Heart left ventricle (tissue), 16 donors: ENCODE measurements at regions not wholly inside any gene's neighbourhood (a gene's known extent, or its start where the extent isn't known, plus 50 kb on each side); places are given as distances from the start of the nearest gene placed in this dataset.

Experiments
- ATAC-seq, 4 donors: fragments of 200-7000 bp; cut with Tn5 transposase; one replicate each; pipeline ENCODE4 v1.9.1; 2020 to 2022; ENCODE audit warnings: moderate library complexity in 4 of 4, mild to moderate bottlenecking in 3 of 4, moderate number of reproducible peaks in 1 of 4
- DNase-seq, 5 donors: peaks; one replicate each; pipeline ENCODE4 v3.0.0-alpha.2; 2020
- H3K27ac ChIP-seq, 12 donors: fragments of 200-600 bp; sonication (generic) in 4 of 12; one replicate each; pipeline versions ENCODE4 v1.5.0 to v1.8.0; 2016 to 2022; ENCODE audit warnings: mild to moderate bottlenecking in 2 of 12
- H3K27me3 ChIP-seq, 9 donors: fragments of 200-600 bp; sonication (generic) in 2 of 9; one replicate each; pipeline versions ENCODE4 v1.5.1 to v1.8.0; 2016 to 2022; ENCODE audit warnings: mild to moderate bottlenecking in 3 of 9
- H3K36me3 ChIP-seq, 9 donors: fragments of 200-600 bp; sonication (generic) in 2 of 9; one replicate each; pipeline versions ENCODE4 v1.5.0 to v1.8.0; 2018 to 2022; ENCODE audit warnings: mild to moderate bottlenecking in 2 of 9
- H3K4me1 ChIP-seq, 12 donors: fragments of 200-600 bp; sonication (generic) in 4 of 12; one replicate each; pipeline versions ENCODE4 v1.5.0 to v1.8.0; 2016 to 2022; ENCODE audit warnings: mild to moderate bottlenecking in 3 of 12
- H3K4me3 ChIP-seq, 12 donors: fragments of 200-600 bp; sonication (generic) in 4 of 12; one replicate each; pipeline versions ENCODE4 v1.5.0 to v1.8.0; 2017 to 2022; ENCODE audit warnings: mild to moderate bottlenecking in 9 of 12, moderate library complexity in 4 of 12
- H3K9me3 ChIP-seq, 12 donors: fragments of 200-600 bp; sonication (generic) in 4 of 12; one replicate each; pipeline versions ENCODE4 v1.5.0 to v1.8.0; 2016 to 2022; ENCODE audit warnings: mild to moderate bottlenecking in 1 of 12
- CTCF ChIP-seq, 12 donors: fragments of 200-600 bp; sonication (generic) in 4 of 12; IDR thresholded peaks; one replicate each; pipeline versions ENCODE4 v1.5.0 to v1.8.0; 2018 to 2022; ENCODE audit warnings: antibody characterized with exemption in 12 of 12, mild to moderate bottlenecking in 5 of 12
- POLR2A ChIP-seq, 2 donors: fragments of 450-650 bp; IDR thresholded peaks; one replicate each; pipeline ENCODE4 v1.6.1; 2017; ENCODE audit warnings: antibody characterized with exemption in 2 of 2, mild to moderate bottlenecking in 2 of 2, moderate library complexity in 2 of 2
- WGBS, 4 donors: extraction: QIAGEN DNeasy Blood & Tissue Kit in 2 of 4; methylation state at CpG; one replicate each; pipeline versions ENCODE4 v1.1.5 to v1.1.7; 2013 to 2018; 5-methylcytosine and 5-hydroxymethylcytosine counted together
- intact Hi-C, 10 donors: fragments of 100-400 bp; cut with DNase I; formaldehyde crosslinking; loops; one replicate each; pipeline versions ENCODE4 v1.11.1 to v1.14.2; 2022
- donor health status: ischemic (EF 13 %, LVEDD 7.1; RV severe dilation, severe dysfunction).
- donor health status: healthy with polysubstance abuse.
- donor health status: DM: no; HTN: yes; CAD: no.
- donor health status: DM: no; HTN: no; CAD: no.
- donor health status: ischemic (EF 25% LVEDD 6.9; RV normal size, moderate dysfunction).
- donor health status: ischemic (EF 25% LVEDD 5.7; RV mildly dilated, moderate dysfunction).
- donor health status: healthy.
- donor health status: DM: yes; HTN: yes; CAD: no.
- donor health status: ischemic (EF 35%, LVEDD 5.7; RV mildly dilated, moderate dysfunction).
- donor health status: nonischemic (EF 11% LVEDD 7.7; RV severe dilation, severe dysfunction).
- donor health status: DM: yes; HTN: yes; CAD: no.
- donor health status: PGD.
- donor health status: ischemic (EF 29% LVEDD 5.4; RV normal size, mild dysfunction).
- donor health status: nonischemic (EF 23%, LVEDD 6.1; RV moderate dilation, normal function).

GRCh38 chr1:96360036-96360795, 361.4 kb upstream of the PTBP2 start:
- H3K27me3 ChIP-seq: no peaks in the 10 kb centered on the region
- H3K36me3 ChIP-seq: no peaks in the 10 kb centered on the region
- intact Hi-C loops: no loop called here
- peaks cover 0 to 11% (median 0%) of the 10 kb centered on the region in 12 donors for H3K4me1 ChIP-seq
- no peaks in the 10 kb centered on the region for H3K9me3 ChIP-seq
- DNase-seq (no peak), ATAC-seq (no peak)
- no peak overlapping the region for H3K27ac ChIP-seq
- H3K4me3 ChIP-seq: no peak overlapping the region
- no peak for TF ChIP-seq CTCF (IDR thresholded peaks at IDR 0.05)
- TF ChIP-seq POLR2A (IDR thresholded peaks at IDR 0.05): no peak
- WGBS, 4 donors: 94 to 98% (median 95%) methylated on average over 1 of the region's 1 CpG

GRCh38 chr1:96361271-96361856, 360.2 kb upstream of the PTBP2 start:
- H3K27ac ChIP-seq: no peak overlapping the region
- ATAC-seq (no peak), DNase-seq (no peak)
- no peaks in the 10 kb centered on the region for H3K36me3 ChIP-seq
- H3K4me3 ChIP-seq: no peak overlapping the region
- intact Hi-C loops: no loop called here
- no peak for TF ChIP-seq CTCF (IDR thresholded peaks at IDR 0.05)
- no peak for TF ChIP-seq POLR2A (IDR thresholded peaks at IDR 0.05)
- H3K4me1 ChIP-seq: peaks cover 0 to 11% (median 0%) of the 10 kb centered on the region in 12 donors
- 86 to 92% (median 87%) methylated on average over 5 of the region's 5 CpGs for WGBS, 4 donors
- no peaks in the 10 kb centered on the region for H3K27me3 ChIP-seq
- H3K9me3 ChIP-seq: no peaks in the 10 kb centered on the region

GRCh38 chr1:96361961-96362360, 359.6 kb upstream of the PTBP2 start:
- intact Hi-C loops: no loop called here
- DNase-seq (no peak), ATAC-seq (no peak)
- no peak for TF ChIP-seq POLR2A (IDR thresholded peaks at IDR 0.05)
- TF ChIP-seq CTCF (IDR thresholded peaks at IDR 0.05): no peak
- H3K9me3 ChIP-seq: no peaks in the 10 kb centered on the region
- H3K27ac ChIP-seq: no peak overlapping the region
- no peaks in the 10 kb centered on the region for H3K27me3 ChIP-seq
- no peaks in the 10 kb centered on the region for H3K36me3 ChIP-seq
- peaks cover 0 to 11% (median 0%) of the 10 kb centered on the region in 12 donors for H3K4me1 ChIP-seq
- no peak overlapping the region for H3K4me3 ChIP-seq

GRCh38 chr1:96362623-96363022, 359.0 kb upstream of the PTBP2 start:
- no peaks in the 10 kb centered on the region for H3K36me3 ChIP-seq
- TF ChIP-seq CTCF (IDR thresholded peaks at IDR 0.05) (no peak), POLR2A (IDR thresholded peaks at IDR 0.05) (no peak)
- H3K9me3 ChIP-seq: no peaks in the 10 kb centered on the region
- H3K27me3 ChIP-seq: no peaks in the 10 kb centered on the region
- no peak overlapping the region for H3K27ac ChIP-seq
- intact Hi-C loops: no loop called here
- ATAC-seq: peak in 1 of 4 donors; percentile 60
- no peak for DNase-seq
- peaks cover 0 to 11% (median 0%) of the 10 kb centered on the region in 12 donors for H3K4me1 ChIP-seq
- no peak overlapping the region for H3K4me3 ChIP-seq
